ENCODE measurements at regions not wholly inside any gene's neighbourhood (a gene's known extent, or its start where the extent isn't known, plus 50 kb on each side); places are given as distances from the start of the nearest gene placed in this dataset.
"Not testable (repeated sequence)": the region's sequence is repeated elsewhere in the genome, so short reads cannot be mapped to it uniquely, and the experiment has no call there.

GRCh38 chr1:146883190-146883589 lies 54.9 kb upstream of the NBPF12 start:
- H3K36me3 ChIP-seq (ENCODE audit: insufficient read depth, low read length); H3K9me3 ChIP-seq (ENCODE audit: insufficient read depth, low read length, severe bottlenecking); ATAC-seq (ENCODE audit: insufficient read depth, low read depth); H3K27ac ChIP-seq (ENCODE audit: low read length); H4K20me1 ChIP-seq (ENCODE audit: insufficient read depth, low read length); H3K4me2 ChIP-seq (ENCODE audit: insufficient read depth, low read length); H3K4me3 ChIP-seq (ENCODE audit: low read depth in 1 of 2, low read length in 2 of 2); H3K9ac ChIP-seq (ENCODE audit: low read depth, low read length); H3K27me3 ChIP-seq (ENCODE audit: insufficient read depth, low read length, poor library complexity); H3K79me2 ChIP-seq (ENCODE audit: insufficient read depth, low read length); H3K4me1 ChIP-seq (ENCODE audit: insufficient read depth, low read length); H2AFZ ChIP-seq (ENCODE audit: low read depth, low read length); DNase-seq: not testable (repeated sequence)

DNA sequence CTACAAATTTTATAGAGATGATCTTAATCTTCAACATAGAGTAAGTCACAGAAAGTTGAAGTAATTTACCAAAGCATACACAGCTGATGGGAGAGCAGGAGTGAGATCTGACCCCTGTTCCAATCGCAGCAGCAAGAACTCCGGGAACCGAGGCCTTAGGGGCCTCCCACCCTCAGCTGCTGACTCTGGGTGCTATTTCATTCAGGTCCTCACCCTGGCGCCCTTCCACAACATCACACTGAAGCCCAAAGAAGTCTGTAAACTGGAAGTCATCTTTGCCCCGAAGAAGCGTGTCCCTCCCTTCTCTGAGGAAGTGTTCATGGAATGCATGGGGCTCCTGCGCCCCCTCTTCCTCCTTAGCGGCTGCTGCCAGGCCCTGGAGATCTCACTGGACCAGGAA lies 57.0 kb upstream of the NBPF12 start:
- not testable (repeated sequence) for DNase-seq; H3K36me3 ChIP-seq (ENCODE audit: insufficient read depth, low read length); H3K9me3 ChIP-seq (ENCODE audit: insufficient read depth, low read length, severe bottlenecking); H3K79me2 ChIP-seq (ENCODE audit: insufficient read depth, low read length); H3K4me2 ChIP-seq (ENCODE audit: insufficient read depth, low read length); H3K27me3 ChIP-seq (ENCODE audit: insufficient read depth, low read length, poor library complexity); H3K4me1 ChIP-seq (ENCODE audit: insufficient read depth, low read length); ATAC-seq (ENCODE audit: insufficient read depth, low read depth); H3K4me3 ChIP-seq (ENCODE audit: low read depth in 1 of 2, low read length in 2 of 2); H3K9ac ChIP-seq (ENCODE audit: low read depth, low read length); H3K27ac ChIP-seq (ENCODE audit: low read length); H4K20me1 ChIP-seq (ENCODE audit: insufficient read depth, low read length); H2AFZ ChIP-seq (ENCODE audit: low read depth, low read length)

DNA sequence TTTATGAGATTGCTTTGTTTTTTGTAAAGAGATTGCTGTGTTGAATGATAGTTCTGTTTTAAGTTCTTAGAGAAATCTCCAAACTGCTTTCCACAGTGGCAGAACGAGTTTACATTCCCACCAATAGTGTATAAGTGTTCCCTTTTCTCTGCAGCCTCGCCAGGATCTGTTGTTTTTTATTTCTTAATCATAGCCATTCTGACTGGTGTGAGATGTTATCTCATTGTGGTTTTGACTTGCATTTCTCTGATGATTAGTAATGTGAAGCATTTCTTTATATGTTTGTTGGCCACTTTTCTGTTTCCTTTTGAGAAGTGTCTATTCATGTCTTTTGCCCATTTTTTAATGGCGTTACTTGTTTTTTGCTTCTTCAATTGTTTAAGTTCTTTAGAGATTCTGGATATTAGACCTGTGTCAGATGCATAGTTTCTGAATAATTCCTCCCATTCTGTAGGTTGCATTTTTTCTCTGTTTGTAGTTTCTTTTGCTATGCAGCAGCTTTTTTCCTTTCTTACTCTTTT lies 74.3 kb upstream of the NBPF12 start:
- not testable (repeated sequence) for H3K27me3 ChIP-seq (ENCODE audit: insufficient read depth, low read length, poor library complexity); H3K4me1 ChIP-seq (ENCODE audit: insufficient read depth, low read length); H3K4me2 ChIP-seq (ENCODE audit: insufficient read depth, low read length); DNase-seq; H2AFZ ChIP-seq (ENCODE audit: low read depth, low read length); H4K20me1 ChIP-seq (ENCODE audit: insufficient read depth, low read length); ATAC-seq (ENCODE audit: insufficient read depth, low read depth); H3K27ac ChIP-seq (ENCODE audit: low read length); H3K79me2 ChIP-seq (ENCODE audit: insufficient read depth, low read length); H3K4me3 ChIP-seq (ENCODE audit: low read depth in 1 of 2, low read length in 2 of 2); H3K9me3 ChIP-seq (ENCODE audit: insufficient read depth, low read length, severe bottlenecking); H3K36me3 ChIP-seq (ENCODE audit: insufficient read depth, low read length); H3K9ac ChIP-seq (ENCODE audit: low read depth, low read length)

DNA sequence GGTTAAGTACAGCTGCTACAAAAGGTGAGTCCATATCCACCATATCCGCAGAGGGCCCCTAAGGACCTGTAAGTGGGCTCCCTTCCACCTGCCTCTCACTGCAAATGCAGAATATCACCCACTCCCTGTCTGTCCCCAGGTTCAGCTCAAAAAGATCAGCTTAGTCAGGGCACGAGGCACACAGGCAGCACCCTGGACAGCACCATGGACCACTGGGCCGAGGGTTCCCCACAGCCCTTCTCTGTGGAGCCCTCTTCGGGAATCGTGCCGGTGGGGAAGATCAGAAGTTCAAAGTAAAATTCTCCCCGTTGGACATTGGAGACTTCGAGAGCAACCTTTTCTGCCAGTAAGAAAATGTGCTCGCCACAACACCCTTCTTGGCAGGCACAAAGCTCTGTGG lies 85.0 kb upstream of the NBPF12 start:
- DNase-seq = peak; percentile 9
- not testable (repeated sequence) for H2AFZ ChIP-seq (ENCODE audit: low read depth, low read length); H3K4me1 ChIP-seq (ENCODE audit: insufficient read depth, low read length); H3K79me2 ChIP-seq (ENCODE audit: insufficient read depth, low read length); H4K20me1 ChIP-seq (ENCODE audit: insufficient read depth, low read length); H3K9me3 ChIP-seq (ENCODE audit: insufficient read depth, low read length, severe bottlenecking); H3K4me2 ChIP-seq (ENCODE audit: insufficient read depth, low read length); H3K36me3 ChIP-seq (ENCODE audit: insufficient read depth, low read length); H3K27ac ChIP-seq (ENCODE audit: low read length); H3K27me3 ChIP-seq (ENCODE audit: insufficient read depth, low read length, poor library complexity); ATAC-seq (ENCODE audit: insufficient read depth, low read depth); H3K4me3 ChIP-seq (ENCODE audit: low read depth in 1 of 2, low read length in 2 of 2); H3K9ac ChIP-seq (ENCODE audit: low read depth, low read length)

DNA sequence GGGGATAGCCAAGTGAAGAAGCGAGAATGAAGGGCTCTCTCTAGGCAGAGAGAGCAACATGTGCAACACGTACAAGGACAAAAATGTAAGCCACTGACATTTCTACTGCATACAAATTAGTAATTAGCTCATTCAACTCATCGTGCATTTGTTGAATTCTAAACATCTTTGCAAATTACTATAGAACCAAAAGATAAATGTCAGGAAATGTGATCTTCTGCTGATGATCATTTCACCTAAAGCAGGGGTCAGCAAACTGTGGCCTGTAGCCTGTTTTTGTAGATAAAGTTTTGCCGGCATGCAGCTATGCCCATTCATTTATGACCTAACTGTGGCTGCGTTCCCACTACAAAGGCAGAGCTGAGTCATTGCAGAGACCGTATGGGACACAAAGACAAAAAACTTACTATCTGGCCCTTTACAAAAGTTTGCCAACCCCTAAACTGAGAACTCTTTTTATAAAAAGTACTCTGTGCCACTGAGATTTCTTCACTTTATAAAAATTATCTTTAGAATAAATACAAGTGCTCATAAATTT lies 87.7 kb upstream of the NBPF12 start:
- not testable (repeated sequence) for H3K9me3 ChIP-seq (ENCODE audit: insufficient read depth, low read length, severe bottlenecking); H3K4me3 ChIP-seq (ENCODE audit: low read depth in 1 of 2, low read length in 2 of 2); H3K36me3 ChIP-seq (ENCODE audit: insufficient read depth, low read length); H3K4me1 ChIP-seq (ENCODE audit: insufficient read depth, low read length); H4K20me1 ChIP-seq (ENCODE audit: insufficient read depth, low read length); DNase-seq; H2AFZ ChIP-seq (ENCODE audit: low read depth, low read length); H3K27ac ChIP-seq (ENCODE audit: low read length); H3K4me2 ChIP-seq (ENCODE audit: insufficient read depth, low read length); ATAC-seq (ENCODE audit: insufficient read depth, low read depth); H3K79me2 ChIP-seq (ENCODE audit: insufficient read depth, low read length); H3K9ac ChIP-seq (ENCODE audit: low read depth, low read length); H3K27me3 ChIP-seq (ENCODE audit: insufficient read depth, low read length, poor library complexity)

- H3K4me1 ChIP-seq (ENCODE audit: insufficient read depth, low read length); H4K20me1 ChIP-seq (ENCODE audit: insufficient read depth, low read length); H3K4me2 ChIP-seq (ENCODE audit: insufficient read depth, low read length); H3K27ac ChIP-seq (ENCODE audit: low read length); H3K4me3 ChIP-seq (ENCODE audit: low read depth in 1 of 2, low read length in 2 of 2); H3K9me3 ChIP-seq (ENCODE audit: insufficient read depth, low read length, severe bottlenecking); H3K36me3 ChIP-seq (ENCODE audit: insufficient read depth, low read length); H3K79me2 ChIP-seq (ENCODE audit: insufficient read depth, low read length); DNase-seq; H3K27me3 ChIP-seq (ENCODE audit: insufficient read depth, low read length, poor library complexity); ATAC-seq (ENCODE audit: insufficient read depth, low read depth); H2AFZ ChIP-seq (ENCODE audit: low read depth, low read length); H3K9ac ChIP-seq (ENCODE audit: low read depth, low read length): not testable (repeated sequence)
Measured at GRCh38 chr1:146838725-146839124, 99.4 kb upstream of the NBPF12 start.

GRCh38 chr1:146826957-146827356 lies 111.2 kb upstream of the NBPF12 start:
- not testable (repeated sequence) for H3K36me3 ChIP-seq (ENCODE audit: insufficient read depth, low read length); H3K4me1 ChIP-seq (ENCODE audit: insufficient read depth, low read length); H4K20me1 ChIP-seq (ENCODE audit: insufficient read depth, low read length); ATAC-seq (ENCODE audit: insufficient read depth, low read depth); H3K4me3 ChIP-seq (ENCODE audit: low read depth in 1 of 2, low read length in 2 of 2); H3K79me2 ChIP-seq (ENCODE audit: insufficient read depth, low read length); H3K4me2 ChIP-seq (ENCODE audit: insufficient read depth, low read length); H3K9me3 ChIP-seq (ENCODE audit: insufficient read depth, low read length, severe bottlenecking); DNase-seq; H3K27ac ChIP-seq (ENCODE audit: low read length); H2AFZ ChIP-seq (ENCODE audit: low read depth, low read length); H3K27me3 ChIP-seq (ENCODE audit: insufficient read depth, low read length, poor library complexity); H3K9ac ChIP-seq (ENCODE audit: low read depth, low read length)

- not testable (repeated sequence) for H3K4me2 ChIP-seq (ENCODE audit: insufficient read depth, low read length); H3K27me3 ChIP-seq (ENCODE audit: insufficient read depth, low read length, poor library complexity); H2AFZ ChIP-seq (ENCODE audit: low read depth, low read length); H3K27ac ChIP-seq (ENCODE audit: low read length); H3K79me2 ChIP-seq (ENCODE audit: insufficient read depth, low read length); H3K9me3 ChIP-seq (ENCODE audit: insufficient read depth, low read length, severe bottlenecking); H3K4me1 ChIP-seq (ENCODE audit: insufficient read depth, low read length); ATAC-seq (ENCODE audit: insufficient read depth, low read depth); H3K36me3 ChIP-seq (ENCODE audit: insufficient read depth, low read length); DNase-seq; H3K4me3 ChIP-seq (ENCODE audit: low read depth in 1 of 2, low read length in 2 of 2); H3K9ac ChIP-seq (ENCODE audit: low read depth, low read length); H4K20me1 ChIP-seq (ENCODE audit: insufficient read depth, low read length)
Measured at GRCh38 chr1:146794236-146794635, 143.9 kb upstream of the NBPF12 start.
